ENCODE measurements at regions not wholly inside any gene's neighbourhood (a gene's known extent, or its start where the extent isn't known, plus 50 kb on each side); places are given as distances from the start of the nearest gene placed in this dataset.

GRCh38 chr12:124428792-124429281, 133.9 kb downstream of the RFLNA start:
- DNase-seq (ENCODE audit: low spot score), result no peak

- no peak for DNase-seq (ENCODE audit: low spot score)
Measured at GRCh38 chr12:124428136-124428791, 133.4 kb downstream of the RFLNA start.

- no peak for DNase-seq (ENCODE audit: low spot score)
Measured at GRCh38 chr12:124426594-124427555, 132.0 kb downstream of the RFLNA start.

- no peak for DNase-seq (ENCODE audit: low spot score)
Measured at GRCh38 chr12:124425667-124426066, 130.8 kb downstream of the RFLNA start.

- no peak for DNase-seq (ENCODE audit: low spot score)
Measured at GRCh38 chr12:124424516-124424905, 129.6 kb downstream of the RFLNA start.

GRCh38 chr12:124423761-124424515, 129.0 kb downstream of the RFLNA start:
- no peak for DNase-seq (ENCODE audit: low spot score)

- DNase-seq (ENCODE audit: low spot score), result peak; percentile 41
Measured at GRCh38 chr12:124422570-124423523, 128.0 kb downstream of the RFLNA start.

GRCh38 chr12:124422142-124422569, 127.3 kb downstream of the RFLNA start:
- DNase-seq (ENCODE audit: low spot score), result no peak

GRCh38 chr12:124420996-124421674, 126.2 kb downstream of the RFLNA start:
- no peak for DNase-seq (ENCODE audit: low spot score)

- no peak for DNase-seq (ENCODE audit: low spot score)
Measured at GRCh38 chr12:124420041-124420995, 125.4 kb downstream of the RFLNA start.

- DNase-seq (ENCODE audit: low spot score), result no peak
Measured at GRCh38 chr12:124419292-124420040, 124.6 kb downstream of the RFLNA start.

- no peak for DNase-seq (ENCODE audit: low spot score)
Measured at GRCh38 chr12:124418791-124419190, 123.9 kb downstream of the RFLNA start.

GRCh38 chr12:124418156-124418555, 123.3 kb downstream of the RFLNA start:
- no peak for DNase-seq (ENCODE audit: low spot score)

- no peak for DNase-seq (ENCODE audit: low spot score)
Measured at GRCh38 chr12:124416516-124417395, 121.9 kb downstream of the RFLNA start.

- DNase-seq (ENCODE audit: low spot score), result no peak
Measured at GRCh38 chr12:124415064-124415463, 120.2 kb downstream of the RFLNA start.

GRCh38 chr12:124413915-124414314, 119.0 kb downstream of the RFLNA start:
- no peak for DNase-seq (ENCODE audit: low spot score)

GRCh38 chr12:124413401-124413800, 118.5 kb downstream of the RFLNA start:
- no peak for DNase-seq (ENCODE audit: low spot score)

GRCh38 chr12:124412646-124413015, 117.7 kb downstream of the RFLNA start:
- no peak for DNase-seq (ENCODE audit: low spot score)
